HT1080 (cell line): ENCODE measurements at regions not wholly inside any gene's neighbourhood (a gene's known extent, or its start where the extent isn't known, plus 50 kb on each side); places are given as distances from the start of the nearest gene placed in this dataset.

Experiments
- DNase-seq: peaks from one replicate; pipeline ENCODE4 v3.0.0-alpha.2; 2015; ENCODE audit warnings: low read depth

DNA sequence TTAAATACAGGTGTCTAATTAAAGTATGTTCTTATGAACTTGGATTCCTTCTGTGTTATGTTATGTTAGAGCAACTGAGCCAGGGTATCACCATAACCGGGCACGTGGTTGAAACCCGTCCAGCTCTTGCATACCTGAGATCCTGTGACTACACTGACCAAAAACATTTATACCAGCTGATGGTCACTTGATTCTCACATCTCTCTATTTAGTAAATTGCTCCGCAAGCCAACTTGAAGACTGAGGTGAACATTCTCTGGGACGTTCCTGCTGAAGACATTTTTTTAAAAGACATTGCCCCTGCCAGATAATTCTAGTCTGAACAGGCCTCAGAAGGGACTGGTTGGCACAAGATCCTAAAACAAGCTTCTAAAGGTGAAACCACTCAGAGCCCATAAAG is 550.0 kb upstream of the DIPK2B start:
- peak; percentile 48 for DNase-seq

DNA sequence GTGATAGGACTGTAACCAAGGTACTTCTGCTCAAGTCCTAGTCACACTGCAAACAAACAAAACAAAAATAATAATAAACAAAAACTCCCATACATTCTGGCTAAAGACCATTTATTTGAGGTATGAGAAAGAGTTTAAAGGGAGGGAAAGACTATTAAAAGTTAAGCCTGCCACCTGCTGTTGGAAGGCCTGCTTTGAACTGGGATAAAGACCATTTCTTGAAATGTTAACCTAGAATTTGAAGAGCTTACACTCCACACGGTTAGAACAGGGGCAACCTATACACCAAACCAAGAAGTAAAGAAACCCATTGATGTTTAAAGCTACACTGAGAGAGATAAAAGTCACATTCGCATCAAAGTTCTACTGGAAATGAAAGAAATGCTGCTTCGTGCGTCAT is 548.7 kb upstream of the DIPK2B start:
- DNase-seq, result peak; percentile 58

DNA sequence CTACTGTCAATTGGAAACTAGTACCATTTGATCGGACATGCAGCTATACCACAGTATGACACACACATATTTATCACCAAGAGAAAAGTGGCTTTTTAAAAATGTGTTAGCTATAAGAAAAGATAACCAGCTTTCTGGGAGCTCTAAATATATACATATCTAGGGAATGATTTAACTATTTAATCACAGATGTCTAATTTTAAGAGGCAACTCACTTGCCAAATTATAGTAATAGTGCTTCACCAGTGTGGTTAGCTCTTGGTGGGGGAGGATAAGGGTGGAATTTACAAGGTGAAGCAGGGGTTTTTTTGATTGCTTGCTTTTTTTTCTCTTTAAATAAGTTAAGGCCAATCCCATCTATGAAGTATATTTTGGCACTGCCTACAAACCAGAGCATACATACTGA is 547.7 kb upstream of the DIPK2B start:
- peak; percentile 40 for DNase-seq

DNA sequence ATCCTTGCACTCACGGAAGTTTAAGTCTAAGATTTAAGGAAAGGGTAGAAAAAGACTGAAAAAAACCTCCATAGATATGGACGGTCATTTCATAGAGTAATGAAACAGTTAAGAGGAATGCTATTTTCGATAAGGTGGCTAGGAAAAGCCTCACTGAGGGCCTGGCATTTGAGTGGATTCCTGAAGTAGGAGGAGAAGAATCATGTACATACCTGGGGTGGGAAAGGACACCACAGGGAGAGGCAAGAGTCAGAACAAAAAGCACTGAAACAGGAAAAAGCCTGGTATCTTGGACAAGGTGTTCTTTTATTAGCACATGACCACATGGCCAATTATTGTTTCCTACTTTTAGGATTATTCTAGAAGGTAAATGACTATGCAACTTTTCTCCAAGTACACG is 547.2 kb upstream of the DIPK2B start:
- peak; percentile 32 for DNase-seq

DNA sequence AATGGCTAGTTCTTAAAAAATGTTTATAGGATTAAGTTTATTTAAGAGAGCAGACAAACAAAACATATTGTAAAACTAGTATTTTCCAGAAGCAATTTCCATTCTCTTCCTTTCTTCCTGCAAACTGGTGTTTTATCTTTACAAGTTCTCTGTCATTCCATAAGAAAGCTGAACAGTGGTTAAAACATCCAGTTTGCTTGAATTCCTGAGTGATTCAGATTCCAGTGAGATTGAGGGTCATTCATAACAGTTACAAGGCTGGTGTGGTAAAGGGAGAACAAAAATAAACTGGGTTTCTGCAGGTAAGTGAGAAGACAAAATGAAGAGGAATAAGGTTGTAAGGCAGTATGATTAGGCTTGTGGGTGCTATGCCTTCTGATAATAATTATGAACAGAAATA is 544.8 kb upstream of the DIPK2B start:
- peak; percentile 14 for DNase-seq

DNA sequence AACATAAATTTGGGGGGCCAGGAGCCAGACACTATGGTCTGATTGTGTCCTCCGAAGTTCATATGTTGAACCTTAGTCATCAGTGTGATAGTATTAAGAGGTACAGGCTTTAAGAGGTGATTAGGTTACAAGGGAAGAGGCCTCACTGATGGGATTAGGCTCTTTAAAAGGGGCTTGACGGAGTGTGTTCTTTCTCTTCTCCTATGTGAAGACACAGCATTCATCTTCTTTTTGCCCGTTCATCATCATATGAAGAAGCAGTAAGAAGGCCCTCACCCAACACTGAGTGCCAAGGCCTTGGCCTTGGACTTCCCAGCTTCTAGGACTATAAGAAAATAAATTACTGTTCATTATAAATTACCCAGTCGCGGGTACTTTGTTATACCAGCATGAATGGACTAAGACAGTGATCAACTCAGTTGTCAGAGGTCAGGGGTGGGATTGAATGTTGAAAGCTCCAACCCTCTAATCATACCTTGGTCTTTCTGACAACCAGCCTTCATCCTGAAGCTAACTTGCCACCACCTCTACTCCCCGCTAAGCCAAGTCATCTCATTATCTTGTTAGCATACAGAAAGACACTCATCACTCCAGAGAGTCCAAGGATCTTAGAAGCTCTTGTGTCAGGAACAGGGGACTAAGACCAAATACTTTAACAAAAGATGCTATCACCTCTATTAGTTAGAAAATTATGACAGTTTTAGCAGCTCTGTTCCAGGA is 543.4 kb upstream of the DIPK2B start:
- DNase-seq, result peak; percentile 38

DNA sequence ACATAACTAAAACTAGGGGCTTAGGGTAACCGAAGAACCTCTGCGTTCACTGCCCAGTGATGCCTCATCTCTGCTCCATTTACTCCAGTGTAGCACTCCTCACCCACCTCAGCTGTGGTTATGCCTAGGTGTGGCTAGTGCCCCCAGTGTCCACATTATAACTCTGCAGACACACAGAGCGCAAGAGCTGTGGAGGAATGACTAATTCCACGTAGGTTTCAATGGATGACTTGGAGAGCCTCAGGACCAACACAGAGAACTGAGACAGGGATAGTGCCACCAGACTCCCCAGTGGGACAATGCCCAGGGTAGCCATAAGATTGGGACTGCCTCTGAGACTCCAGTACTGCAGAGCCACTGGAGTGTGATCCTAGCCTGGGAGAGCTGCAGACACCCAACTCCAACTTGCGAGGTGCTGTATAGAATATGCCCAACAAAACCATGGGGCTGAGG is 542.4 kb upstream of the DIPK2B start:
- DNase-seq, result peak; percentile 84

DNA sequence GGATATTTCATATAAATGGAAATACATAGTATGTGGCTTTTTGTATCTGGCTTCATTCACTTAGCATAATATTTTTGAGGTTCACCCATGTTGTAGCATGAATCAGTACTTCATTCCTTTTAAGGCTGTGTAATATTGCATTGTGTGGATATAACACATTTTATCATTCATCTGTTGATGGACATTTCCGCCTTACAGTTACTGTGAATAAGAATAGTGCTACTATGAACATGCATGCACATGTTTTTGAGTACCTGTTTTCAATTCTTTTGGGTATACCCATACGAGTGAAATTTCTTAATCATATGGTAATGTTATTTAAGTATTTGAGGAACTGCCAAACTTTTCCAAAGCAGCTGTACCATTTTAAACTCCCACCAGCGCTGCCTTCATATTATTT is 539.6 kb upstream of the DIPK2B start:
- no peak for DNase-seq

DNA sequence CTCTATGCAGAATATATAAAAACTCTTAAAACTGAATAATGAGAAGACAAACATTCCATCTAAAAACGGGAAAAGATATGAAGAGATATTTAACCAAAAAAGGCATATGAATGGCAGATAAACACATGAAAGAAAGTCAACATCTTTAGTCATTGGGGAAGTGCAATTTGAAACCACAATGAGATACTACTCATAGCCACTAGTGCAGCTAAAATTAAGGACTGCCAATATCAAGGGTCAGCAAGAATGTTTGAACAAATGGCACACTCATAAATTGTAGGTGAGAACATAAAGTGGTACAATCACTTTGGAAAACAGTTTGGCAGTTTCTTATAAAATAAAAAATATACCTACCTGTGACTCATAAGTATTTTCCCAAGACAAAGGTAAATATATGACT is 534.9 kb upstream of the DIPK2B start:
- peak; percentile 34 for DNase-seq

DNA sequence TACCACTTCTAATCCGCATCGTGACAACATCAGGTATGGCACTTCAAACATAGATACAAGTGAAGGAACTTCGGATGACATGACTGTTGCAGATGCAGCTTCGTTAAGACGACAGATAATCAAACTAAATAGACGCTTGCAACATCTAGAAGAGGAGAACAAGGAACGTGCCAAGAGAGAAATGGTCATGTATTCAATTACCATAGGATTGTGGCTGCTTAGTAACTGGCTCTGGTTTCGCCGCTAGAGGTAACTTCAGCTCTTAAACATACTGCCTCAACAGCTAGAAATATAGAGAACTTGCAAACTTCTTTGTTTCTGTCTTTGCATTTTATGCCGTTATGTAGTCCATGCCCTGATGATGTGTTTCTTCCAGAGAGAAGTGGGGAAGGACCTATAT is 530.8 kb upstream of the DIPK2B start:
- DNase-seq, result no peak

DNA sequence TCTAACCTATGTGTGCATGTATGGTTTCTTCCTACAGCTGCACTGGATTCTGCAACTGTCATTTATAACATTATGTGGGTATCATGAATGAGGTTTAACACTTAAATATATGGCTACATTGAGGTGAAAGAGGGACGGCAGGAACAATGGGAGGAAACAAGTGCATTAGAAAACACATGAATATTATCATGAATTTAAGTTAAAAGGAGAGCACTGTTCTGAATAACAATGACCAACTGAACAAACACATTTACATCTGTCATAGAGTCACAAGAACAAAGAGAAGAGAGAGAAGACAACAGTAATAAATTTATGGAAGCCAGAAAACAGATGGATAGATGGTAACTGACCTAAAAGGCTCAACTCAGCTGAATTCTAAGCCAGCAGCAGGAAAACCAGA is 527.1 kb upstream of the DIPK2B start:
- no peak for DNase-seq

DNA sequence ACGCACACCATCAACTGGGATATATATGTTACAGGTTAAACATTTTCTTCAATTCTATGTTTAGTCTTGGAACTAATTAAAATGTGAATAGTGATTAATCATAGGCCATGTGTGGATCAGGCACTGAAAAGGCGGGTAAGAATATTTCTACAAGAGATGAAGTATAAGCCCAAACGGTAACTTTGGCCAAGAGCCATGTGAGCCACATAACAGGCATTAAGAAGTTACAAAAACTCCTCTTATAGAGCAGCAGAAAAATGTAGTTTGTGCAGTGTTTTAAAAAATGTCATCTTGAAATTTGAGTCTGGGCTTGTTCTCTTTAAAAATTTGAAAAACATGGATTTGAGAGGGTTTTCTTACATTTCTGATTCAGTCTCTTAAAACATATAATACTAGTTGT is 521.8 kb upstream of the DIPK2B start:
- no peak for DNase-seq

DNA sequence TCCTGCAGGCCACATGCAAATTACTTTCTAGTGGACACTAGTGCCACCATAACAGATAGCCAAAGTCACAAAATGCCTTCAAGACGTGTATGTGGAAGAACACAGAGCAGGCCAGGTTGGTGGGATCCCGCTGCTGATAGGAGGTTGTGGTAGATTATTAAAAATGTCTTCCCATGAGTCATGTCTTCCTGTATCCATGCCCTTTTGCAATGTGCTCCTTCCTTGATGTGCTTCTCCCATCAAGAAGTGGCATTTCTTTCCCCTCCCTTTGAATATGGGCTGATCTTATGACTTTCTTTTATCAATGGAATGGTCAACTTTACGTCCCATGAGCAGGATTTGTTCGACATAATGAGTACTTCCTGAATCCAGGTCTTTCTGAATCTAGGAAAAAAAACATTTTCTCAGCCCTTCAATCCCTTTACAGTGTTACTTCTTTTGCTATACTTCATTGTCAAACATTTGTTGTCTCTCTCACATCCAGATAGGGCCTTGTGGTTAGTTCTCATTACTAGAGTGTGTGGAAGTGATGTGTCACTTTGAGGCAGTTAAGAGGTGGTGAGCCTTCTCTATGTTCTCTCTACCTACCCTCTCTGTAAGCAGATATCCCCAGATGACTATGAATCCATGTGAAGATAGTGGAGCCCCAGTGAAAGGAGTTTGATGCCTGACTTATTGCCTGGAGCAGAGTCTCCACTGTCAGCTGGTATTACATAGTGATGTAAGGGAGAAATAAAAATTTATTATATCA is 519.2 kb upstream of the DIPK2B start:
- DNase-seq, result peak; percentile 56

DNA sequence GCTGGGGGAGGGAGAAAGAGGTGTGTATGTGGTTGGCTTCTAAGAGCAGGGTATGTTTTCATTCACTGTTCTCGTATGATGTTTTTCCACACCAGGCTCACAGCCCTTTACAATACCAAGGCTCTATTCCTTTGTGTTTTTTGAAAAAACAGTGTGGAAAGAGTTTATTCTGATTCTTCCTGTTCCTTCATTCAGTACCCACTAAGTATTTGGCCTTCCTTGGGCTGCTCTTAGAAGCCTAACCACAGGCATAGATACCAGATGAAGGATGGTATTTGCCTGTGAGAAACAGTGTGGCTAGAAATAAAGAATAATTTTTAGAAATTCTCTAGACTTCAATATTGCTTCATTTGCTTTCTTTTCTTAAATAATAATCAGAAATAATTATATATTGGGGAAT is 518.0 kb upstream of the DIPK2B start:
- DNase-seq, result no peak

DNA sequence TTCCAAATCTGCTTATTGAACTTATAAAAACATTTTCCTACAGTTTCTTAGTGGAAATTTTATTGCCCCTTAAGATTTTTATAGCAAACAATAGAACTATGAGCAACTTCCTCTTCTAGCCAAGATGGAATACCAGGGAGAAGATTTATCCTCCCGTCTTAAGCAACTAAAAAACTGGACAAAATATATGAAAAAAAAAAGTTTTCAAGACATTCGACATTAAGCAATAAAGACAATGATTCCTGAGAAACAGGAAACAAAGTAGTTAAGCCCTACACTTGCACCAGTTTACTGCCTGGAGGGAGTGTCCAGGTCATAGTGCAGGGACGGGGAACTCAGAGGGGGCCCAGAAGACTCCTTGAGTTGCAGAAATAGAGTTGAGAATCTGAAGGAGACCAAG is 516.1 kb upstream of the DIPK2B start:
- DNase-seq, result no peak

DNA sequence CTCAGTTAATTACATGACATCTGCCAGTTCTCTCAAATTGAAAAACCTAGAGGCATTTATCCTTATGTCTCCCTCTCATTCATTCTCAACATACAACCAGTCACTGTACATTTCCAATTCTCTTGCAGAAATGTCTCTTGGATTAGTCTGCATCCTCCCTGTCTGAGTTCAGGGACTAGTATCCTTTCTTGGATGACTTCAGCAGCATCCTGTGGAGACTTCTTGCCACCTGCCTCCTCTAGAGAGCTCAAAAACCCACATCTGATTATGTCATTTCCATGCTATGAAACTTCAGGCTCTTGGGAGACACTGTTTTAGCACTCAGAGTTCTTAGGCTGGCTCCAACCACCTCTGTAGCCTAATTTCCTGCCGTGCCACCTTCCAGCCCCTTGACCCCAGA is 515.1 kb upstream of the DIPK2B start:
- DNase-seq, result peak; percentile 86

DNA sequence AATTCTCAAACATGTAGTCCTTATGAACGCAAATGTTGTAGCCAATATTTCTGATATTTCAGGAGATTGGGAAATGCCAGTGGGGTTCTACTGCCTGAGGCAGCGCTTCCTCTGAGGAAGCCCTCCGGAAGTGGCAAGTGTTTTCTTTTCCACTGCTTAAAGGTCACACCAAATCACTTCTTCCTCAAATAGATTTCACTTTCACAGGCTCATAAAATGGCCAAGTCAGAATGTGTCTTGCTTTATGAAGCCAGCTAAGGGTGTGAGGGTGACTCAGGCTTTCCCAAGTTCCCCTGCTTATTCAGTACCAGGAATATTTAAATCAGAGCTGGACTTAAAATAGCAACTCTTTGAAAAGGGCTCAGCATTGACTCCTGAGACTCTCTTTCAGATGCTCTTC is 514.2 kb upstream of the DIPK2B start:
- DNase-seq, result peak; percentile 92

DNA sequence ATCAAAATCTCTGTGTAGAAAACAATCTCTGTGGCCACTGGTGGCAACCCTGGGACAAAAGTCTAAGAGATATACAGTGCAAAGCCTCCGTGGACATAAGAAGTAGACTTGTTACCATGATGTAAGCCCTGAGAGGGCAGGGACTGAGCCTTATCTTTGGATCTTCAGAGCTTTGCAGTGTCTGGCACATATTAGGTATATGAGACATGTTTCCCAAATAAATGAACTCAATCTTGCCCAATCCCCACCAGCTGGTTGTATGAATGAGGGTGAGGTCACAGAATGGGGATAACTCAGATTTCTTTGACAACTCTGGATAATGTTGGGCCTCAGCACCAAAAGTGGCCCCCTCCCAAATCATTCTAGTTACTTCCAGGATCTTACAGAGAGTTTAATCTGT is 511.4 kb upstream of the DIPK2B start:
- DNase-seq, result no peak

DNA sequence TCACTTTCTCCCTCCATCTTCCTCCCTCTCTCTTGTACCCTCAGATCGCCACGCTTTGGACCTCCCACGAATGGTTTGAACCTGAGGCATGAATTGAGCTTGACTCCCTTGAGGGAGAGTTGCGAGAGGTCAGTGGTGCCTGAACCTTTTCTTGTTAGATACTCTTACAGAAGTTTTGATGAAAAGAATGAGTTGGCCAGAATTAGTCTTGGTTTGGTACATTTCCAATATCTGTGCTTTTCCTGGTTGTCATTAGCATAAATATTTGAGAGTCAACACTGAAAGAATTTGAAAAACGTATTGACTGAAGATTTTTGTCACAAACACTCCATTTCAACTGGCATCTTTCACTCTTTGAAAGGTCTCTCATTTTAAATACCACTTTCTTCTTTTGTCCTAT is 510.6 kb upstream of the DIPK2B start:
- DNase-seq, result peak; percentile 47

DNA sequence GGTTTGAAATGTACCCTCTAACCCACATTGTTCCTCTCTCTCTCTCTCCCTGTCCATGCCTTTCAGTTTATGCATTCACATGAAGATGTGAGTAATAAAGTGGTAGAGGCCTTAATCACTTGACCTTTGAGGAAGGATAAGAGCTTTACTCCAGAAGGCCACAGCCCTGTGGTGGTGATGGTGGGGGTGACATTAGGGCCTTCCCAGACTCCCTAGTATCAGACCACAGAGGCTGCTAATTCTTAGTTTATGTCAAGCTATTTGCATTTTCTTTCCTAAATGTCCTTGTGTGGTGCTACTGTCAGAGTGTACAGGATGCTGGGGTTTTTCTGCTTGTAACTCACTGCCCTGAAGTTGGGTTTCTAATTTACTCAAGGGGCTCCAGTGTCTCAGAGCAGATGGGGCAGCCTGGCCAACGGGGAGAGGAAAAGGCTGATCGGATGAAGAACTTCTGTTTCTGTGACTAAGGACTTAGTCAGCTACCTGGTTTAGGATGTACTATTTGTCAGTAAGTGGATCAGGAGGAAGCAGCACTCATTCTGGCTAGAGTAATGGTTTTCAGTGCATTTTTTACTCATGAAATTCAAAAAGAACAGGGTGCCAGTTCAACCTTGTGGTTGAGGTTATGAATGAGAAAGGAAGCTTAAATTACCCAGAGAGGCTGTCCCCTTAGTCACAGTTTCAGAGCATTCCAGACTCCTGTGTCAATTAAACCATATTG is 509.6 kb upstream of the DIPK2B start:
- peak; percentile 99 for DNase-seq

DNA sequence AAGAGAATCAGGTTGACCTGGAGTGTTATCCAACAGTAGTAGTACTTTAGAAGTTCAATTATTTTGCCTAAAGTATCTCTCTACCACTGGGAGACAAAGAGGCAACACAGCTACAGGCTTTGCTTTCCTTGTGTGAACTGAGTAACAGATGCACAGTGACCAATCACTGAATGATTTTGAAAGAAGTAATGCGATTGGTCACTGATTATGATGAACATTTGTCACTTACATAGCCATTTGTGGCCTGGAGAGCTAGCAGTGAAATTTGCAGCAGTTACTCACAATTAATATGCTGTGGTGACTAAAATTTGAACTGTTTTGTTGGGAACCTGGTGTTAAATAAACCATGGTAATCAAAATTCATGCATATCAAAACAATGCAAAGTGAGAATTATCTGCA is 508.7 kb upstream of the DIPK2B start:
- peak; percentile 65 for DNase-seq

DNA sequence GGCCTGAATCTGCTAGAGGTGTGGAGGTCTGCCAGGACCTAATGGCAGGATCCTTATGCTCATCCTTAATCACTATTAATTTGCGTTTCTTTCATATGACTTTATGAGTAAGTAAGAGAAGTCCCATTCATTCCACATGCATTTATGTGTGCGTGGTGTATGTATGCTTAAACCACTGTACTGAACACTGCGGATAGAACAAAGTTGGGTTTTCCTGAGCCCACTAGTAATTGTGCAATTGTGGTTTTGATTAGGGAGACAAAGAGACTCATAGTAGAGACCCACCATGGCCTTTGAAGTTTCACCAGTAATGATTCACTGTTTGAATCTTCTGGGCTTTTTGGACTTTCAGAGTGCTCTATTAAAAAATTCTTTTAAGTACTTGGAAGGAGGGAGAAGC is 498.5 kb upstream of the DIPK2B start:
- DNase-seq, result peak; percentile 56
